ENCODE measurements at regions not wholly inside any gene's neighbourhood (a gene's known extent, or its start where the extent isn't known, plus 50 kb on each side); places are given as distances from the start of the nearest gene placed in this dataset.

GRCh38 chr12:86647800-86648199 is 391.6 kb upstream of the MGAT4C start:
- H3K4me1 ChIP-seq (ENCODE audit: insufficient read depth, insufficient read length) = no peaks in the 10 kb centered on the region
- no peak for TF ChIP-seq YY1 (IDR thresholded peaks at IDR 0.05; ENCODE audit: insufficient read depth, insufficient read length)
- no peak for DNase-seq (ENCODE audit: low read depth, low spot score)
- H3K9me3 ChIP-seq (ENCODE audit: insufficient read depth, low read length) = no peaks in the 10 kb centered on the region
- H3K36me3 ChIP-seq (ENCODE audit: insufficient read depth, insufficient read length, low read length) = no peaks in the 10 kb centered on the region
- H3K27me3 ChIP-seq (ENCODE audit: insufficient read depth, insufficient read length) = no peaks in the 10 kb centered on the region
- H3K9ac ChIP-seq (ENCODE audit: insufficient read length, low read depth) = no peak overlapping the region
- no peak overlapping the region for H3K4me3 ChIP-seq (ENCODE audit: insufficient read length, low read depth)

GRCh38 chr12:86634456-86635410 is 378.5 kb upstream of the MGAT4C start:
- Histone ChIP-seq H3K36me3 (ENCODE audit: insufficient read depth, insufficient read length, low read length) (no peaks in the 10 kb centered on the region), H3K27me3 (ENCODE audit: insufficient read depth, insufficient read length) (no peaks in the 10 kb centered on the region), H3K9ac (ENCODE audit: insufficient read length, low read depth) (no peak overlapping the region), H3K4me3 (ENCODE audit: insufficient read length, low read depth) (no peak overlapping the region), H3K9me3 (ENCODE audit: insufficient read depth, low read length) (no peaks in the 10 kb centered on the region), H3K4me1 (ENCODE audit: insufficient read depth, insufficient read length) (no peaks in the 10 kb centered on the region)
- TF ChIP-seq ZNF274 (IDR thresholded peaks at IDR 0.05; ENCODE audit: low read depth, low read length) = no peak
- TF ChIP-seq YY1 (IDR thresholded peaks at IDR 0.05; ENCODE audit: insufficient read depth, insufficient read length) = no peak
- TF ChIP-seq SUZ12 (IDR thresholded peaks at IDR 0.05; ENCODE audit: extremely low read depth, insufficient read depth, insufficient read length) = no peak
- no peak for DNase-seq (ENCODE audit: low read depth, low spot score)

- DNase-seq (ENCODE audit: low read depth, low spot score) = no peak
- H3K9ac ChIP-seq (ENCODE audit: insufficient read length, low read depth) = no peak overlapping the region
- no peak for TF ChIP-seq SUZ12 (IDR thresholded peaks at IDR 0.05; ENCODE audit: extremely low read depth, insufficient read depth, insufficient read length)
- peaks cover 32% of the 10 kb centered on the region for H3K9me3 ChIP-seq (ENCODE audit: insufficient read depth, low read length)
- H3K4me3 ChIP-seq (ENCODE audit: insufficient read length, low read depth) = no peak overlapping the region
- H3K27me3 ChIP-seq (ENCODE audit: insufficient read depth, insufficient read length) = no peaks in the 10 kb centered on the region
- no peaks in the 10 kb centered on the region for H3K36me3 ChIP-seq (ENCODE audit: insufficient read depth, insufficient read length, low read length)
- H3K4me1 ChIP-seq (ENCODE audit: insufficient read depth, insufficient read length) = no peaks in the 10 kb centered on the region
Measured at GRCh38 chr12:86627001-86627400, 370.8 kb upstream of the MGAT4C start.

GRCh38 chr12:86623267-86623666 is 367.1 kb upstream of the MGAT4C start:
- Histone ChIP-seq H3K4me1 (ENCODE audit: insufficient read depth, insufficient read length) (no peaks in the 10 kb centered on the region), H3K36me3 (ENCODE audit: insufficient read depth, insufficient read length, low read length) (no peaks in the 10 kb centered on the region), H3K27me3 (ENCODE audit: insufficient read depth, insufficient read length) (no peaks in the 10 kb centered on the region), H3K9ac (ENCODE audit: insufficient read length, low read depth) (no peak overlapping the region), H3K4me3 (ENCODE audit: insufficient read length, low read depth) (no peak overlapping the region), H3K9me3 (ENCODE audit: insufficient read depth, low read length) (peaks cover 32% of the 10 kb centered on the region)
- DNase-seq (ENCODE audit: low read depth, low spot score) = no peak
- TF ChIP-seq SUZ12 (IDR thresholded peaks at IDR 0.05; ENCODE audit: extremely low read depth, insufficient read depth, insufficient read length) = no peak

GRCh38 chr12:86621957-86622356 is 365.8 kb upstream of the MGAT4C start:
- TF ChIP-seq ZNF274 (IDR thresholded peaks at IDR 0.05; ENCODE audit: low read depth, low read length) (no peak), YY1 (IDR thresholded peaks at IDR 0.05; ENCODE audit: insufficient read depth, insufficient read length) (no peak), SUZ12 (IDR thresholded peaks at IDR 0.05; ENCODE audit: extremely low read depth, insufficient read depth, insufficient read length) (no peak)
- Histone ChIP-seq H3K9me3 (ENCODE audit: insufficient read depth, low read length) (peaks cover 30% of the 10 kb centered on the region), H3K9ac (ENCODE audit: insufficient read length, low read depth) (no peak overlapping the region), H3K4me3 (ENCODE audit: insufficient read length, low read depth) (no peak overlapping the region), H3K36me3 (ENCODE audit: insufficient read depth, insufficient read length, low read length) (no peaks in the 10 kb centered on the region), H3K27me3 (ENCODE audit: insufficient read depth, insufficient read length) (no peaks in the 10 kb centered on the region), H3K4me1 (ENCODE audit: insufficient read depth, insufficient read length) (no peaks in the 10 kb centered on the region)
- DNase-seq (ENCODE audit: low read depth, low spot score) = no peak

- Histone ChIP-seq H3K4me1 (ENCODE audit: insufficient read depth, insufficient read length) (no peaks in the 10 kb centered on the region), H3K9ac (ENCODE audit: insufficient read length, low read depth) (no peak overlapping the region), H3K27me3 (ENCODE audit: insufficient read depth, insufficient read length) (no peaks in the 10 kb centered on the region), H3K9me3 (ENCODE audit: insufficient read depth, low read length) (no peaks in the 10 kb centered on the region), H3K4me3 (ENCODE audit: insufficient read length, low read depth) (no peak overlapping the region), H3K36me3 (ENCODE audit: insufficient read depth, insufficient read length, low read length) (no peaks in the 10 kb centered on the region)
- TF ChIP-seq YY1 (IDR thresholded peaks at IDR 0.05; ENCODE audit: insufficient read depth, insufficient read length) (no peak), ZNF274 (IDR thresholded peaks at IDR 0.05; ENCODE audit: low read depth, low read length) (no peak), SUZ12 (IDR thresholded peaks at IDR 0.05; ENCODE audit: extremely low read depth, insufficient read depth, insufficient read length) (no peak)
- no peak for DNase-seq (ENCODE audit: low read depth, low spot score)
Measured at GRCh38 chr12:86613311-86613710, 357.1 kb upstream of the MGAT4C start.

- TF ChIP-seq SUZ12 (IDR thresholded peaks at IDR 0.05; ENCODE audit: extremely low read depth, insufficient read depth, insufficient read length) = no peak
- H3K27me3 ChIP-seq (ENCODE audit: insufficient read depth, insufficient read length) = no peaks in the 10 kb centered on the region
- no peak for DNase-seq (ENCODE audit: low read depth, low spot score)
- no peaks in the 10 kb centered on the region for H3K36me3 ChIP-seq (ENCODE audit: insufficient read depth, insufficient read length, low read length)
- H3K9me3 ChIP-seq (ENCODE audit: insufficient read depth, low read length) = no peaks in the 10 kb centered on the region
- H3K4me3 ChIP-seq (ENCODE audit: insufficient read length, low read depth) = no peak overlapping the region
- H3K9ac ChIP-seq (ENCODE audit: insufficient read length, low read depth) = no peak overlapping the region
- H3K4me1 ChIP-seq (ENCODE audit: insufficient read depth, insufficient read length) = no peaks in the 10 kb centered on the region
Measured at GRCh38 chr12:86608638-86609037, 352.4 kb upstream of the MGAT4C start.
